ENCODE measurements at regions not wholly inside any gene's neighbourhood (a gene's known extent, or its start where the extent isn't known, plus 50 kb on each side); places are given as distances from the start of the nearest gene placed in this dataset.

- no peak for DNase-seq (ENCODE audit: low read depth, low spot score)
- H3K4me3 ChIP-seq (ENCODE audit: low read depth, low read length): no peak overlapping the region
- in situ Hi-C loops (cut with HindIII; ENCODE audit: low sequenced_read_pairs): no loop called here
- TF ChIP-seq CTCF (IDR thresholded peaks at IDR 0.05; ENCODE audit: low read depth, low read length): no peak
Measured at GRCh38 chr3:25246913-25247312, 181.2 kb upstream of the RARB start.

DNA sequence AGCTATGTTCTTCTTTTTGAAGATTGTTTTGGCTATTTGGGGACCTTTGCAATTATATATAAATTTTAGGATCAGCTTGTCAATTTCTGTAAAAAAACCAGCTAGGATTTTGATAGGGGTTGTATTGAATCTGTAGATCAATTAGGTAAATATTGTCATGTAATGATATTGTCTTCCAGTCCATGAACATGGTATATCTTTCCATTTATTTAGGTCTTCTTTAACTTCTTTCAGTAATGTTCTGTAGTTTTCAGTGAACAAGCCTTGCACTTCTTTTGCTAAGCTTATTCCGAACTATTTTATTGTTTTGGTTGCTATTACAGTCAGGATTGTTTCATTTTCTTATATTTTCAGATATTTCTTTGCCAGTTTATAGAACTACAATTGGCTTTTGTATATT is 175.8 kb upstream of the RARB start:
- H3K4me3 ChIP-seq (ENCODE audit: low read depth, low read length): no peak overlapping the region
- TF ChIP-seq CTCF (IDR thresholded peaks at IDR 0.05; ENCODE audit: low read depth, low read length): no peak
- in situ Hi-C loops (cut with HindIII; ENCODE audit: low sequenced_read_pairs): no loop called here
- no peak for DNase-seq (ENCODE audit: low read depth, low spot score)

- DNase-seq (ENCODE audit: low read depth, low spot score): peak; percentile 83
- in situ Hi-C loops (cut with HindIII; ENCODE audit: low sequenced_read_pairs): no loop called here
- no peak for TF ChIP-seq CTCF (IDR thresholded peaks at IDR 0.05; ENCODE audit: low read depth, low read length)
- H3K4me3 ChIP-seq (ENCODE audit: low read depth, low read length): no peak overlapping the region
Measured at GRCh38 chr3:25257026-25257425, 171.0 kb upstream of the RARB start.

DNA sequence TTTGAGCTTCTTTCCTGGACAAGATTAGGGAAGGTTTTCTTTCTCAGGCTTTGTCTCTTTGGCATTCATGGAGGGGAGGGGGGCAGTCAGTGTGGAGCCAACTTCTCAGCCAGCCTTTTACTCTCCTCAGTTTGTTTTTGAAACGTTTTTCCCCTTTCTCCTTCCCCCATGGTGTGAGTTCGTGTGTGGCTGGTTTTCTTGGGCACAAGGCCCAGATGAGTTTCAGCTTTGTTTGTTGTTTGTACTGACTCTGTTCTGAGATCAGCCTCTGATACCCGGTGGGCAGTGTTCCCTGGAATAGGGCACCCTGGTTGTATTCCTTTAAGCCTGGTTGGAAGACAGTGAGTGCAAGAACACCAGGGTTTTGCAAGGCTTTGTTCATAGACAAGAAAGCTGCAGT is 168.2 kb upstream of the RARB start:
- peak; percentile 88 for DNase-seq (ENCODE audit: low read depth, low spot score)
- in situ Hi-C loops (cut with HindIII; ENCODE audit: low sequenced_read_pairs): no loop called here
- no peak overlapping the region for H3K4me3 ChIP-seq (ENCODE audit: low read depth, low read length)
- TF ChIP-seq CTCF (IDR thresholded peaks at IDR 0.05; ENCODE audit: low read depth, low read length): no peak

GRCh38 chr3:25262322-25262721 is 165.7 kb upstream of the RARB start:
- no peak overlapping the region for H3K4me3 ChIP-seq (ENCODE audit: low read depth, low read length)
- DNase-seq (ENCODE audit: low read depth, low spot score): no peak
- in situ Hi-C loops (cut with HindIII; ENCODE audit: low sequenced_read_pairs): no loop called here
- no peak for TF ChIP-seq CTCF (IDR thresholded peaks at IDR 0.05; ENCODE audit: low read depth, low read length)

- H3K4me3 ChIP-seq (ENCODE audit: low read depth, low read length): no peak overlapping the region
- no peak for DNase-seq (ENCODE audit: low read depth, low spot score)
- in situ Hi-C loops (cut with HindIII; ENCODE audit: low sequenced_read_pairs): no loop called here
- no peak for TF ChIP-seq CTCF (IDR thresholded peaks at IDR 0.05; ENCODE audit: low read depth, low read length)
Measured at GRCh38 chr3:25265284-25265683, 162.8 kb upstream of the RARB start.

DNA sequence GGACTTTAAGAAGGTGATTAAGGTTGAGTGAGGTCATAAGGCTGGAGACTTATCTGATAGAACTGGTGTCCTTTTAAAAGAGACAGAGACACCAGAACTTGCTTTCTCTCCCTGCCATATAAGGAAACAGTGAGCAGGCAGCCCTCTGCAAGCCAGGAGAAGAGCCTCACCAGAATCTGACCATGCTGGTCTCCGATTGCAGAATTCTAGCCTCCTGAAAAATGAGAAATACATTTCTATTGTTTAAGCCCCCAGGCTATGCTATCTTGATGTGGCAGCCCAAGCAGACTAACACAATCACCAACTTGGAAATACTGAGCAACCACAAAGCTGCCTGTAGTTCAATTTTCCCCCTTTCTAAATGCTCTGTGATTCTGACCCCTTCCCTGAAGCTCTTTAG is 161.4 kb upstream of the RARB start:
- DNase-seq (ENCODE audit: low read depth, low spot score): no peak
- no peak for TF ChIP-seq CTCF (IDR thresholded peaks at IDR 0.05; ENCODE audit: low read depth, low read length)
- in situ Hi-C loops (cut with HindIII; ENCODE audit: low sequenced_read_pairs): no loop called here
- H3K4me3 ChIP-seq (ENCODE audit: low read depth, low read length): no peak overlapping the region

Data from astrocyte of the spinal cord (primary cell).